ENCODE measurements at regions not wholly inside any gene's neighbourhood (a gene's known extent, or its start where the extent isn't known, plus 50 kb on each side); places are given as distances from the start of the nearest gene placed in this dataset.

DNA sequence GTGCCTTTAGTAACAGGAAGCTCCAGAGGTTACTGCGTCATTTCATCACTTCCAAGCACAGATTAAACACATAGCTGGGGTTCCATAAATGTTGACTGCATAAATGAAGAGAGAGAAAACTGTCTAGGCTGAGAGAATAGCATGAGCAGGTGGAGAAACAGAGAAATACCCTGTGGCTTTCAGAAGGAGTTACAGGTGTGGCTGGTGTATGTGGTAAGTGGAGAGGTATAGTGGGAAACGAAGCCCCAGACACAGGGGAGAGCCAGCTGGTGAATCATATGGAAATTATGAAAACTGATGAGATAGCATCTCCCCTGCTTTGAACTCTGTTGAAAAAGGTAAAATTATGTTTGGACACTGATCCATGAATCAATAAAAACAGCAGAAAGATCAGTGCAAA, 807.4 kb upstream of the POU3F3 start:
- DNase-seq, result no peak

DNA sequence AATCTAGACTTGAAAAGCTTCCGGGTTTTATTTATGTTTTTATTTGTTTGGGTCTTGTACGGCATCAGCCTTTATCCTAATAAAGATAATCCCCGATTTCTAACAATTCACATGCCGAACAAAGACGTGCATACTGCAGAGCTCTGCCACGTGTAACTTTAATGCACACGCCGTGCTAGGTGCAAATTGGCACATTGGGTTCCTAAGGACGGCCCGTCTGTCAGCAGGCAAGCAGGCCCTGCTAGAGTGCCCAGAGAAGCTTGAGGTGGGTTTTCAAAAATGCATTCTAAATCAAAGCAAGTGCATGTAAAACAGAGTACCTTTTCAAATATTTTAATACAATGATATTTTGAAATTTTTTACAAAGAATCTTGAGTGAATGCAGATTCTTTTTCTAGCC, 806.4 kb upstream of the POU3F3 start:
- DNase-seq, result no peak

DNA sequence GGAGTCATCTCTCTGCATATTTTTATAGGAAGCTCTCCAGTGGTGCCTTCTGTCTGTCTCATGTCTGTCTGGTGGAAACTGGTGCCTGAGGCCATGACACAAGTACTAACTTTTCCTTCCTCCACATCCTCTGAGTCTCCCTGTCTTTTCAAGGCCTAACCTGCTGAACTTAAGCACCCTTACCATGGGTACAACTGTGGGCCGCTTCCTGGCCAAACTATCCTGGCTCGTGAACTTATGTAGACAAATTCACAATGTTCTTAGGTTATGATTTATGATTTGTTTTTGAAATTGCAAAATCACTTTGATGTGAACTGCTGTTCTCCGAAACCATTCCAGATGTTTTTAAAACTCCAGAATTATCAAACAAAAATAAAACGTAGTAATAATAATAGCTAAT, 804.5 kb upstream of the POU3F3 start:
- no peak for DNase-seq

DNA sequence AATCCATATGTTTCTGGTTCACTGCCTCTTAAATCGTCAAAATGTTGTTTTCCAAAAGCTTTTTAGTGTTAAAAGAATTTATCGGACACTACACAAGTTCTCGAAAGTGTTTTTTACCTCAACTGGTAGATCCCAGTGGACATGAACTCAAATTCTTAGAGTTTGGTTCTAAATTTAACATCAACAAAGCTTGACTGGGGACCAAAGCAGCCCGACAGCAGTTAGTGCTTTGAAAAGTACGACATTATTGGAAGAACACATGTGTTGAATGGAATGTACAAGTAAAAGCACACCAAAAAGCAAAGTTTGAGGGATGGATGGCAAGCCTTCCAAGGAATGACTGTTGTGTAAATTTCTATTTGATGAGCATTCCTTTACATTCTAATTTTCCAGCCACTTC, 803.9 kb upstream of the POU3F3 start:
- no peak for DNase-seq

DNA sequence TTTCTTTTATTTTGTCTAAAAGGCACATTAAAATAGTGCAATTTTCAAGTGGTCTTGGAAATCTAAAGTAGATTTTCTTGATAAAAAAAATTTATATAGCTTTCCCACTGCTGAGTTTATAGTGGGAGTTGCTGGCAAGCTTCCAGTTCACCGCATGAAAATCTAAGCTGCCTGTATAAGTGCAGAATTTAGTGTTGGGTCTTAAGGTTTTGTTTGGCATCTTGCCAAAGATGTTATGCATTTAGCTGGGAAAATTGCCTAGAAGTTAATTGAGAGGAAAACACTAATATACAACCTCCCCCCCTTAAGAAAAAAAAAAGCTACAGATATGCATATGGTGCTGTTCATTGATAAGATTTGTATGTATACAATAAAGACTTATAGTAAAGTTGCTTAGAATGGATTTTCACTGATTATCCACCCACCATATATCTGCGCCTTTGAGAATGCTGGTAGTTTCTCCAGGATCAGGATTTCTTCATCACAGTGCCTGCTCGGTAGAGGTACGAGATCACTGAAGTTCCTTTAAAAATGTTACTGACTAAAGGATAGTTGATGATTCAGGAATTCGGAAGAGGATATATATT, 803.2 kb upstream of the POU3F3 start:
- DNase-seq, result no peak

DNA sequence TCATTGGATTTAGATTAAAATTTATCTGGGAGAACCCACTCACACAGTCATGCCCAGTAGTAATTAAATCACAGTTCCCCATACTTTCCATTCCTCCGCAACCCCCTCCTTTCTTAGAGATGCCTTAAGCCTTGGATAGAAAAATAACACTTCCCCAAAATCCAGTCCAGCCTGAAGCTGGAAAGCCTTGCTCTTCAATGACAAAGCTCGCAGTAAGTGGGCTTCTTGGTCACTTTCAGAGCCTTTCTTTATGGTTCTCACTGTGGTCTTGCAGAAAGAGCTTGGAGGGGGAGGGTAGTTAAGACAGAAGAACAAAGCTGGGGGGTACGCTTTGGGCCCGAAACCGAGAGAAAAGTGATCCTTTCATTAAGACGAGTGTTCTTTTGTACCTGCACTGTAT, 802.1 kb upstream of the POU3F3 start:
- DNase-seq, result no peak

DNA sequence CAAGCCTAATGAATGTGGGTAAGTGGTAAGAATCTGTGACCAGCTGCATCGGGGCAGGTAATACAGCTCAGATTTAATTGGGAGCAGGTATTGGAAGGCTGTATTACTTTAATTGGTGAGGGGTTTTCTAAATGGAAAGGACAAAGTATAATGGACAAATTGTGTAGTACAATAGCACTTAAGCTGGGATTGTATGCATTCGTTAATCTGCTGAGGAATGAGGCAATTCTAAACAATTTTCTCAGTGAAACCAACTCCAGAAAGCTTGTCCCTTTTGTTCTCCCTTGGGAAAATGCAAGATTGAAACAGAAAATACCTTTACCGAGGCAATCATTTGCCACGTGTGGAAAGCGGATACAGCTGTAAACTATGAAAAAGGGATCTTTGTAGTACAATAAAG, 801.6 kb upstream of the POU3F3 start:
- no peak for DNase-seq

DNA sequence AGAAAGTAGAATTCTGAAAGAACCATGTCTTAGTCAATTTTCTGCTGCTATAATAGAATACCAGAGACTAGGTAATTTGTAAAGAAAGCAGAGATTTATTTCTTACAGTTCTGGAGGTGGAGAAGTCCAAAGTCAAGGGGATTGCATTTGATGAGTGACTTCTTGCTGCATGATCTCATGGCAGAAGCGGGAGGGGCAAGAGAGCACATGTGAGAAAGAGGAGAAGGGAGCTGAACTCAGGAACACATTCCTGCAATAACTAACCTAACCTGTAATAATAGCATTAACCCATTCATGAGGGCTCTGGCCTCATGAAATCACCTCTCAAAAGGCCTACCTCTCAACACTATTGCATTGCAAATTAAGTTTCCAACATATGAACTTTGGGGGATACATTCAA, 797.5 kb upstream of the POU3F3 start:
- DNase-seq, result no peak

DNA sequence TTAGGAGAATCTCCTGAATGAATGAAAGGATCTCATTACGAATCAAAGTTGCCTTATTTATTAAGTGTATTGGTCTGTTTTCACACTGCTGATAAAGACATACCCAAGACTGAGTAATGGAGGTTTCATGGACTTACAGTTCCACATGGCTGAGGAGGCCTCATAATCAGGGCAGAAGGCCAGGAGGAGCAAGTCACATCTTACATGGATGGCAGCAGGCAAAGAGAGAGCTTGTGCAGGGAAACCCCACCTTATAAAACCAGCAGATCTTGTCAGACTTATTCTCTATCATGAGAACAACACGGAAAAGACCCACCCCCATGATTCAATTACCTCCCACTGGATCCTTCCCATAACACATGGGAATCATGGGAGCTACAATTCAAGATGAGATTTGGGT, 785.2 kb upstream of the POU3F3 start:
- DNase-seq, result no peak

DNA sequence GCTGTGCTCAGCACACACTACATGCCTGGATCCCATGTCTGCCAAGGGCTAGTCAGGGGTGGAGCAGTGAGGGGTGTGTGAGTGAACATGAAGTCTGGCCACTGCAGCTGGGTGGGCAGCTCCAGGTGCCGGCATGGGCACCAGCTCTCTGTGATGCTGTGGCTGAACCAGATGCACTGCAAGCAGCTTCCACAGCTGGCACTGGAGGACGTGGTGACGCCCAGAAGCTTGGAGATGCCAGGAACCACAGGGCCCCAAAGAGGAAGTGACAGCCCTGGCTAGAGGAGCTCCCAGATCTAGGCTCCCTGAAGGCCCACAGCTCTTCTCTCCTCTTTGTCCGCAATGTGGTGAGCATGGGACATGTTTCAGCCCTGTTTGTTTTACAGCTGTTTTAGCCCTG, 776.3 kb upstream of the POU3F3 start:
- no peak for DNase-seq

DNA sequence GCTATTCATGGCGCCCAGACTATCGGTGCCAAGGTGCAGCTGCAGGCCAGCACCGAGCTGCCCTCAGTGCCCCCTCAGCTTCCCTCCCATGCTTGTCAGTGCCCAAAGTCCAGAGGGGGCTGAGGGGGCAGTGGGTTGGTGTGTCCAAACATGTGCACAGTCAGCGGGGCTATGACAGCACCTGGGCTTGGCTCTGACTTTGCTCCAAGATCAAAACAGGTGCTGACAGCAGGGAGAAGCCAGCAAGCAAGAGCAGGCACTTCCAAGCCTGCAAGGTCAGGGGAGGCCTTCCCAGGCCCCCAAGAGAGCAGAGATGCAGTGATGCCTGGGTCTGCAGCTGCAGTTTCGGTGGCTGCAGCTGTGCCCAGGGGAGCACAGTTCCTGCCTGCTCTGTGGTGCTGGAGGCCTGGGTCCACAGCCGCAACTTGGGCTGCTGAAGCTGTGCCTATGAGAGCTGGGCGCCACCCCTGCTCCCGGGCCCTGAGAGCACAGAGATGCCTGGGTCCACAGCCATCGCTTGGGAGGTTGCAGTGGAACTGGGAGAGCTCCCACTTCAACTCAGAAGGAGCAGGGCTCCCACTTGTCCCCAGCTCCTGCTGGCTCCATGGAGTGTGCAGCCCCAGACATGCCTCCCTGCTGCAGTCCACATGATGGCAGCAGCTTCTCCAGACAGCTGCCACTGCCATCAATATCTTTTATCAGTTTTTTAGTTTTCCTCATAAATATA, 775.3 kb upstream of the POU3F3 start:
- DNase-seq, result no peak

DNA sequence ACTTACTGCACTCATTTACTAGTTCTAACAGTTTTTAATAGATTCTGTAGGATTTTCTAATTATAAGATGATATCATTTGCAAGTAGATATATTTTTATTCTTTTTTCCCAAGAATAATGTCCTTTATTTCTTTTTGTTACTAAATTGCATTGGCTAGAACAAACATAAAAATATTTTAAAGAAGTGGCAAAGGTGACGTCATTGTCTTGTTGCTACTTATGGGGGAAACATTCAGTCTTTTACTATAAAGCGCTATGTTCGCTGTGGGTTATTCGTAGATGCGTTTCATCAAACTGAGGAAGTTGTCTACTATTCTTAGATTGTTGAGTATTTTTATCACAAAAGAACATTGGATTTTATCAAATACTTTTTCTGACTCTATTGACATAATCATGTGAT, 765.2 kb upstream of the POU3F3 start:
- DNase-seq, result no peak

DNA sequence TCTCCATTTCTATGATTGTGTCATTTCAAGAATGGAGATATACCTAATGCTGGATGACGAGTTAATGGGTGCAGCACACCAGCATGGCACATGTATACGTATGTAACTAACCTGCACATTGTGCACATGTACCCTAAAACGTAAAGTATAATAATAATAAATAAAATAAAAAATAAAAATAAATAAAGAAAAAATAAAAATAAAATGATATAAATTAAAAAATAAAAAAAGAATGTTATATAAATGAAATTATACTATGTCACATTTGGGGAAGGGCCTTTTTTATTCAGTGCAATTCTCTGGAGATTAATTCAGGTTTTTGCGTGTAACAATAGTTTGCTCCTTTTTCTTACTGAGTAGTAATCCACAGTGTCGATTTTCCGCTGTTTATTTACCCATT, 763.5 kb upstream of the POU3F3 start:
- DNase-seq, result no peak

DNA sequence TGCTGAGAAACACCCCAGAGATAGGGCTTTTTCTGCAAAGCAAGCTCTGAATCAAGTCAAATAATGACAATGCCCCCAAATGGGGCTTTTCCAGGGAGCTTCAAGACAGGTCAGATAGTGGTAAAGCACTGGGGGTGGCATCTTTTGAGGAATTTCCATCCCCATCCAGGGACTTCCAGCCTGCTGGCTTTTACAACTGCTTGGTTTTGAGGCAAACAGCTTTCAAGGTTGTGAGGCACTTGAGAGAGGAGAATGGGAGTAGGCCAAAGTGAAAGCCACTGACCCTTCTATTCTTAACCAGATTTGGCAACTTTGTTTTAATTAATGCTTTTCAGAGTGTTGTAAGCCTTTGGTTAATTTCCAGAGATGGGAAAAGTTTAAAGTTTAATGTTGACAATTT, 762.0 kb upstream of the POU3F3 start:
- DNase-seq, result no peak

DNA sequence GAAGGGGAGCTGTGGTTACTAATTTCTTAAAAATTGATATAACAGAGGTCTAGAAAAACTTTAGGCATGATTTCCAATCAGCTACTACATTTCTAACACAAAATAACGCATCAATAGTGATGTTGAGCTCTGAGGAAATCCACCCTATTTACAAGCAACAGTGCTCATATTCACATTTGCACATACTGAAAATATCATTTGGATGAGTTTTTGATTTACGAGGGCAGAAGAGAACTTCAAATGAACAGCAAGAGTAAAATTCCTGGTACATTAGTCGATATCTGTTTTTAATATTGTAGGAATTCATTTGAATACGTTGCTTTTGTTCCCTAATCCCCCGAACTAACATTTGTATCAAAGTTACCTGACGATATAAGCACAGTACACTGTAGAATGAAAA, 761.0 kb upstream of the POU3F3 start:
- DNase-seq, result no peak

DNA sequence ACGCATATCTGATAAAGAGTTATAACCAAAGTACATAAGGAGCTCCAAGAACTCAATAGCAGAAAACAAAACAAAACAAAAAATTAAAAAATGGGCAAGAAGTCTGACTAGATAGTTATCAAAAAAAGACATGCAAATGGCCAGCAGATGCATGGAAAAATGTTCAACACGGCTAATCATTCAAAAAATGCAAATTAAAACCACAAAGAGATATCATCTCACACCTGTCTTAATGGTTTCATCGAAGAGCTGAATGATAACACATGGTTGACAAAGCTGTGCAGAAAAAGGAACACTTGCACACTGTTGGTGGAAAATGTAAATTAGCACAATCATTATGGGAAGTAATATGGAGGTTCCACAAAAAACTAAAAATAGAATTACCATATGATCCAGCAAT, 751.3 kb upstream of the POU3F3 start:
- no peak for DNase-seq

DNA sequence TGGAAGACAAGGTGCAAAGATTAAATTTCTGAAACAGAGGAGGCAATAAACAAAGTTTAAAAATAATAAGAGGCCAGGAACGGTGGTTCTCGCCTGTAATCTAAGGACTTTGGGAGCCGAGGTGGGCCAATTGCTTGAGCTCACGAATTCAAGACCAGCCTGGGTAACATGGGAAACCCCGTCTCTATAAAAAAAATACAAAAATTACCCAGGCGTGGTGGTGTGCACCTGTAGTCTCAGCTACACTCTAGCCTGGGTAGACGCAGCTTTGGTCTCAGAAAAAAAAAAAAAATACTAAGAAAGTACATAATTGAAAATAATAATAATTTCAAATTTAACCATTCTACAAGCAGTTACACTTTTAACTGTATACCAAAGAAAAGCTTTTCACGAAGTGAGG, 744.6 kb upstream of the POU3F3 start:
- DNase-seq, result no peak

DNA sequence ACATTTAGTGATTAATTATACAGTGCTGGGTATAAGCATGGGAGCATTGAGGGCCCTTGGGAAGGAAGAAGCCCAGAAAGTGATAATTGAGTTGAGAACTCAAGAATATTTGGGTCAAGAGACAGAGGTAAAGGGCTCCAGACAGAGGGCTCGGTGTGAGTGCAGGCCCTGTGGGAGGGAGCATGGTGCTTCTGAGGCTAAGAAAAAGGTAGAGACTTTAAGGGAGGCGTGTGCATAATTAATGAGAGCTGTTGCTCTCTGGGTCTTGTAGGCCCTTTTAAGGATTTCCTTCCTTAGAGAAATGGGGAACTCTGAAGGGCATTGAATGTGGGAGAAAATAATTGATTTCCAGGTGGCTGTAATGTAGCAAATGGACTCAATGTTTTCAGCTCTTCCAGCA, 735.0 kb upstream of the POU3F3 start:
- no peak for DNase-seq

DNA sequence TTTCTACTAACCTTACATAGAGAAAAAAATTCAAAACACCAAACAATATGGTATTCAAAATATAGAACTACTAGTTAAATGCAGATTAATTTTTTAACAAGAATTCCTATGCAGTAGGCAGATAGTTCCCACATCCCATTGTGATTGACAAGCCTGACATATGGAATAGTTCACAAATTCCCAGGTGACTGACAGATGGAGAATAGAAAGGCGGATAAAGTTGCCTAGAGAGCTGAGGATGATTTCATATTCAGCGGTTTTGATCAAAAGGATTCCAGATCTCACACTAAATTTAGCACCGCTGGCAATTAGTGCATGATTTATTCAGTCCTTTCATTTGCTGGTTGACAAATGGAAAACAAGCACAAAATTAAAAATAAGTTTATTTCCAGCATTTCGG, 733.7 kb upstream of the POU3F3 start:
- DNase-seq, result no peak

DNA sequence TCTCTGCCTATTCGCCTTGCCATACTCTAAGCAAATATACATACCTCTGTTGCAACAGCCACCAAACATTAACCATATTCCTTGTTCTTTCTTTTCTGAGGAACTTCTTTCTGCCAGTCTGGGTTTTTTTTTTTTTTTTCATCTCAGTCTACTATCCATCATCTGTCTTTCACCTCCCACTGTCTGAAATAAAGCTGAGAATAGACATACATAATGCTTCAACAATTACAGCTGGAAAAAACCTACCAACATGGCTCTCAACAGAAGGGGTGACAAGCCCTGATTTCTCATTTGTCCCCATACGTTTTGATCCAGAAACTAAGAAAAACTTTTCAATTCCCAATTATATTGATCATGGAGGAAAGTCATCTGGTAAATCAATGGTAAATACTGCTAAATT, 728.8 kb upstream of the POU3F3 start:
- no peak for DNase-seq

DNA sequence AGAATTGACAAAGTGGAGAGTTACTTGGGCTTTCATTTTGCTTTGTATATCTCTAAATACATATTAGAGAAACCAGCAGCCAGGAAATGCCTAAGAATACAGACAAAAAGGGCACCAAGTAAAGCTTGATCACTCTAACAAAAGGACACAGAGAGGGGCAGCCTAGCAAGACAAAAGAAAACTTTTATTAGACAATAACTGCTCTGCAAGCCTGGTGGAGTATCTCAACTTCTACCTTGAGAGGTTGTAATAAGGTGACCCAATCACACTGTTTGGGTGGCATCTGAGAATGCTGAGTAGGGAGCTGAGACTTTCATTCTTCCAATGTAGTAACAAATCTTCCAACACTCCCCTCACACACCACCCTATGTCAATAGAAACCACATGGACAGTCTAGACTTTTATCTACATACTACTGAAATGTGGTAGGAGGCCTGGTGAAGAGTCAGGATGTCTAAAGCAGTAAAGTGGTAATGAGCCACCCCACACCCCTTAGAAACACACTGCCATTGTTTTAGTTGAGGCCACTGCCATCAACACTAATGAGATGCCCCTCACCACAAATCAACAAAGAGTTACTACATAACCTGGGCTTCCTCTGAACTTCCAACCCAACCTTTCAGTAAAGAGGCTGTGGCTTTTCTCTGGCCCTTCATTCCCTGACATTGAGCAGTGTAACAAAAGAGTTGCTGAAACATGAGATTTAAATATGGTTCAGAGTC, 726.7 kb upstream of the POU3F3 start:
- DNase-seq, result no peak

DNA sequence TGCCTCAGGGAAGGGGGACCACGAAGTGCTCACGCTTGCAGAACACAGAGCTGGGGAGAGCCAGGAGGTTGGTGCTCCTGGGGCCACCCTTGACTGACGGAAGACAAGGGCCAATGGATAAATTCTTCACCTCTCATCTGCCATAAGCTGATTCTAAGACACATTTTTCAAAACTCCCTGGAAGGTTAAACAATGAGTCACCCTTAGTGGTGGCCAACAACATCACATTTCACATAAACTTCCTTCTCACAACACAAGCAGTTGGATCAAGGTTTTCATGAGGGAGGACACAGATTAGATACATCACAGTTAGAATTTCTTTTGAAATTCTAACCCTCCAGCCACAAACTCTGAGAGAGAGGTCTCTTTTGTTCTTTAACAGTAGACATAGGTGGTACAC, 713.6 kb upstream of the POU3F3 start:
- no peak for DNase-seq

DNA sequence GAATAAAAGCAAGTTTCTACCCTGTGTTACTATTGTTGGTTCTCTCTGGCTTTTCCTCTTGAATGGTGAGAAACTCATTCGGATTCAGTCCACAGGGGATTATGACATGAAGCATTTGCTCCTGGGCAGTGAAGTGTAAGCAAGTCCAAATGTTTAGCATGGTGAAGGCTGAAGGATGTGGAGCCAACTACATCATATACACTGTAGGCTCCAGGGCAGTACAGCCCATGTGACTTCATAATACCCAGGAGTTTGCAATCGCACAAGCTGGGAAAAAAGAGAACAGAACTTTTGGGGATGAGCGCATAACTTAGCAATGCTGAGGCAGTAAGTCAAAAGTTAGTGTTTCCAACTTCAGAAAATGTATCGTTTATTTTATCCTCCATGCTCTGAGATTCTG, 695.7 kb upstream of the POU3F3 start:
- DNase-seq, result no peak

DNA sequence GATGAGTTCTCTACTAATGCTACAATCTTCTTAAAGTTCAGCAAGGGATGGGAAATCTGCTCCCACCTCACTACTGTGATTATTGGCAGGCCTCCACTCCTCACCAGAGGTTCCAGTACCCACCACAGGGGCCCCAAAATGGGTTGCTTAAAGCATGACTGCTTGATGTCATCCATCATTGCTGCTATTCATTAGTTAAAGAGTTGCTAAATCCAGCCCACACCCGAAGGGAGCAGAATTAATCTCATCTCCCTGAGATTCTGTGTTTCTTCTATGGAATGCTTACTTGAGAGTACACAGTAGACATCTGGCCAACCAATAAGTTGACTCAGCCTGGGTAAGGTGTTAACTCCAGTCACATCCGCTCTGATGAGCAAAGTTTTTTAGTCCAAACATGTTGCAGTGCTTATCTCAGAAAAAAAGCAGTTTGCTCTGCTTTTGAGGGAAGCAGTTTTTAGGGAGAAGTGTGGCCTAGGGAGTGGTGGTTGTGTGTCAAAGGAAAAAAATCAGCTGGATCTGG, 690.2 kb upstream of the POU3F3 start:
- no peak for DNase-seq

Measured in activated CD4-positive, alpha-beta T cell treated with anti-CD3 and anti-CD28 coated beads, Interleukin-2, Interleukin-6, amounts not matched to agents 100 ng/mL and 50 ng/mL, durations not matched to agents 16 hours and 8 hours (primary cell).